T-cell (primary cell): ENCODE measurements at regions not wholly inside any gene's neighbourhood (a gene's known extent, or its start where the extent isn't known, plus 50 kb on each side); places are given as distances from the start of the nearest gene placed in this dataset.

Experiments used
- ATAC-seq, 4 experiments: fragments of 200-7000 bp in 3 of 4; fragments of 150-1000 bp in 1 of 4; cut with Tn5 transposase; replicated peaks in 1 of 4; 1 replicate in 3 of 4; 2 replicates in 1 of 4; pipeline ENCODE4 v1.10.0; 2021; ENCODE audit warnings: moderate library complexity in 3 of 4, mild to moderate bottlenecking in 2 of 4, moderate number of reproducible peaks in 1 of 4
- CTCF ChIA-PET, 2 donors: fragments of 300-600 bp; sonication (Branson Sonifier 250); formaldehyde crosslinking; loops; one replicate each; lab custom pipeline; 2022; ENCODE audit warnings: antibody characterized with exemption in 2 of 2; lab: Charles Lee
- POLR2A ChIA-PET, 2 donors: fragments of 300-600 bp; sonication (Branson Sonifier 250); formaldehyde crosslinking; loops; one replicate each; lab custom pipeline; 2022; ENCODE audit warnings: antibody characterized with exemption in 2 of 2; lab: Charles Lee
- DNase-seq, 35 experiments: peaks; one replicate each; pipeline versions ENCODE4 v3.0.0 to v3.0.0-alpha.2; 2013 to 2023
- H3K27ac ChIP-seq: one replicate; pipeline ENCODE4 v1.5.1; 2013; ENCODE audit warnings: low read length
- H3K27me3 ChIP-seq, 2 experiments: replicated peaks in 1 of 2; 1 replicate in 1 of 2; 2 replicates in 1 of 2; pipeline versions ENCODE4 v1.6.1 to v1.7.0; 2013; ENCODE audit warnings: low read length in 1 of 2, mixed read lengths in 1 of 2; ENCODE audit not compliant: control insufficient read depth in 2 of 2, insufficient read depth in 2 of 2; ENCODE audit errors: extremely low read depth in 1 of 2
- H3K36me3 ChIP-seq, 2 donors: 1 replicate in 1 of 2; 2 replicates in 1 of 2; pipeline versions ENCODE4 v1.6.1 to v1.7.0; 2013; ENCODE audit warnings: low read length in 1 of 2; ENCODE audit not compliant: control insufficient read depth in 2 of 2, insufficient read depth in 1 of 2; ENCODE audit errors: extremely low read depth in 1 of 2
- H3K4me1 ChIP-seq, 2 experiments: 1 replicate in 1 of 2; 2 replicates in 1 of 2; pipeline versions ENCODE4 v1.6.1 to v1.7.0; 2013; ENCODE audit warnings: low read length in 2 of 2, mixed read lengths in 1 of 2; ENCODE audit not compliant: insufficient read depth in 2 of 2, control insufficient read depth in 1 of 2; ENCODE audit errors: extremely low read depth in 1 of 2
- H3K4me3 ChIP-seq, 2 donors: 1 replicate in 1 of 2; 2 replicates in 1 of 2; pipeline versions ENCODE4 v1.5.1 to v1.7.0; 2013; ENCODE audit warnings: mild to moderate bottlenecking in 2 of 2, low read length in 1 of 2, moderate library complexity in 1 of 2; ENCODE audit not compliant: control insufficient read depth in 1 of 2; ENCODE audit errors: extremely low read depth in 1 of 2
- H3K9me3 ChIP-seq: 2 replicates; pipeline ENCODE4 v1.7.0; 2013
- H3K27ac Mint-ChIP-seq, 2 donors: one replicate each; pipeline ENCODE4 v1.8.0; 2020 to 2021; ENCODE audit warnings: mild to moderate bottlenecking in 2 of 2, mixed read lengths in 2 of 2
- H3K27me3 Mint-ChIP-seq, 2 donors: one replicate each; pipeline ENCODE4 v1.8.0; 2021 to 2022; ENCODE audit warnings: mixed read lengths in 2 of 2
- H3K36me3 Mint-ChIP-seq: one replicate; pipeline ENCODE4 v1.8.0; 2021; ENCODE audit warnings: mixed read lengths
- H3K4me1 Mint-ChIP-seq, 3 donors: one replicate each; pipeline ENCODE4 v1.8.0; 2020 to 2022; ENCODE audit warnings: mixed read lengths in 3 of 3, mild to moderate bottlenecking in 1 of 3
- H3K4me3 Mint-ChIP-seq, 3 donors: one replicate each; pipeline ENCODE4 v1.8.0; 2020 to 2022; ENCODE audit warnings: mild to moderate bottlenecking in 3 of 3, mixed read lengths in 3 of 3, moderate library complexity in 3 of 3
- H3K9me3 Mint-ChIP-seq, 3 donors: one replicate each; pipeline ENCODE4 v1.8.0; 2020 to 2022; ENCODE audit warnings: mixed read lengths in 3 of 3
- WGBS: methylation state at CpG from one replicate; pipeline ENCODE4 v1.1.5; 2013; ENCODE audit warnings: missing lambda C conversion rate; ENCODE audit not compliant: insufficient coverage; 5-methylcytosine and 5-hydroxymethylcytosine counted together

- Histone ChIP-seq H3K4me3 (no peak overlapping the region), H3K36me3 (no peaks in the 10 kb centered on the region), H3K9me3 (no peaks in the 10 kb centered on the region), H3K4me1 (no peaks in the 10 kb centered on the region), H3K27ac (no peak overlapping the region), H3K27me3 (peaks cover 0 to 3% of the 10 kb centered on the region in 2 experiments)
- no peaks in the 10 kb centered on the region for H3K36me3 Mint-ChIP-seq
- no peak overlapping the region for H3K4me3 Mint-ChIP-seq
- peaks cover 2 to 4% (median 3%) of the 10 kb centered on the region in 3 donors for H3K9me3 Mint-ChIP-seq
- peaks cover 0 to 2% of the 10 kb centered on the region in 2 donors for H3K27me3 Mint-ChIP-seq
- H3K27ac Mint-ChIP-seq: no peak overlapping the region
- POLR2A ChIA-PET: no interaction called here
- H3K4me1 Mint-ChIP-seq: no peaks in the 10 kb centered on the region
- DNase-seq (no peak), ATAC-seq (no peak)
- CTCF ChIA-PET: no interaction called here
These were observed 472.6 kb downstream of the XPNPEP1 start for GRCh38 chr10:109450702-109451101.

GRCh38 chr10:109433434-109433833 lies 489.9 kb downstream of the XPNPEP1 start:
- POLR2A ChIA-PET: interaction anchor here in 1 of 2 donors (0.7 kb wide), 1 partner anchor 254 kb away, joined by 3 read pairs; no protein-coding TSS in a partner anchor
- Mint-ChIP-seq H3K4me1 (no peaks in the 10 kb centered on the region), H3K9me3 (peaks cover 0 to under 1% (median 0%) of the 10 kb centered on the region in 3 donors), H3K27me3 (no peaks in the 10 kb centered on the region), H3K36me3 (no peaks in the 10 kb centered on the region), H3K4me3 (no peak overlapping the region), H3K27ac (no peak overlapping the region)
- Histone ChIP-seq H3K27ac (no peak overlapping the region), H3K27me3 (no peaks in the 10 kb centered on the region), H3K4me1 (no peaks in the 10 kb centered on the region), H3K4me3 (no peak overlapping the region), H3K36me3 (no peaks in the 10 kb centered on the region), H3K9me3 (no peaks in the 10 kb centered on the region)
- DNase-seq (no peak), ATAC-seq (no peak)
- CTCF ChIA-PET: no interaction called here

DNA sequence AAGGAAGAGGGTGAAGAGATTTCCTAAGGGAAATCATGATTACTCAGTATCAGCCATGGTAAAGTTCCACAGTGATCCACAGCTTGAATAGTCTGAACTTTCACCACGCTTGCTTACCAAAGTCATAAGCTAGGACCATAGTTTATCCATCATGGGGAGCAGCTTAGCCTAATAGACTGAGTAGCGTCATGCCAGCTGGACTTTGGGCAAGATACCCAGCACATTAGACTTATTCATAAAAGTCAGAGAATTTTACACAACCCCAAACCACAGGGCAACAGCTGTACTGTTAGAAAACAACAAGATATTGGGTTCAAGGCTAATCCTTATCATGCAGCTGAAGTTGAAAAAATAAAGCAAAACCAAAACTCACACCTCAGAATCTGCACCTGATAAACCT lies 491.0 kb downstream of the XPNPEP1 start:
- no peaks in the 10 kb centered on the region for H3K4me1 Mint-ChIP-seq
- Histone ChIP-seq H3K27ac (no peak overlapping the region), H3K4me1 (no peaks in the 10 kb centered on the region), H3K36me3 (no peaks in the 10 kb centered on the region), H3K4me3 (no peak overlapping the region), H3K9me3 (no peaks in the 10 kb centered on the region), H3K27me3 (no peaks in the 10 kb centered on the region)
- H3K9me3 Mint-ChIP-seq: no peaks in the 10 kb centered on the region
- ATAC-seq (no peak), DNase-seq (no peak)
- no peaks in the 10 kb centered on the region for H3K36me3 Mint-ChIP-seq
- POLR2A ChIA-PET: no interaction called here
- H3K27ac Mint-ChIP-seq: no peak overlapping the region
- H3K27me3 Mint-ChIP-seq: no peaks in the 10 kb centered on the region
- 71% methylated on average over 2 of the region's 2 CpGs for WGBS
- CTCF ChIA-PET: interaction anchor here in 1 of 2 donors (0.6 kb wide), 1 partner anchor 13 kb away, joined by 4 read pairs; no protein-coding TSS in a partner anchor
- no peak overlapping the region for H3K4me3 Mint-ChIP-seq

GRCh38 chr10:109430799-109431198 lies 492.5 kb downstream of the XPNPEP1 start:
- no peak overlapping the region for H3K4me3 ChIP-seq
- no peaks in the 10 kb centered on the region for H3K27me3 ChIP-seq
- Mint-ChIP-seq H3K27me3 (no peaks in the 10 kb centered on the region), H3K4me3 (no peak overlapping the region), H3K4me1 (no peaks in the 10 kb centered on the region), H3K36me3 (no peaks in the 10 kb centered on the region), H3K9me3 (no peaks in the 10 kb centered on the region), H3K27ac (no peak overlapping the region)
- no peaks in the 10 kb centered on the region for H3K4me1 ChIP-seq
- ATAC-seq (no peak), DNase-seq (no peak)
- WGBS: no CpG with 5 or more reads among the region's 2 CpGs
- no peaks in the 10 kb centered on the region for H3K9me3 ChIP-seq
- H3K36me3 ChIP-seq: no peaks in the 10 kb centered on the region
- CTCF ChIA-PET: no interaction called here
- H3K27ac ChIP-seq: no peak overlapping the region
- POLR2A ChIA-PET: no interaction called here

DNA sequence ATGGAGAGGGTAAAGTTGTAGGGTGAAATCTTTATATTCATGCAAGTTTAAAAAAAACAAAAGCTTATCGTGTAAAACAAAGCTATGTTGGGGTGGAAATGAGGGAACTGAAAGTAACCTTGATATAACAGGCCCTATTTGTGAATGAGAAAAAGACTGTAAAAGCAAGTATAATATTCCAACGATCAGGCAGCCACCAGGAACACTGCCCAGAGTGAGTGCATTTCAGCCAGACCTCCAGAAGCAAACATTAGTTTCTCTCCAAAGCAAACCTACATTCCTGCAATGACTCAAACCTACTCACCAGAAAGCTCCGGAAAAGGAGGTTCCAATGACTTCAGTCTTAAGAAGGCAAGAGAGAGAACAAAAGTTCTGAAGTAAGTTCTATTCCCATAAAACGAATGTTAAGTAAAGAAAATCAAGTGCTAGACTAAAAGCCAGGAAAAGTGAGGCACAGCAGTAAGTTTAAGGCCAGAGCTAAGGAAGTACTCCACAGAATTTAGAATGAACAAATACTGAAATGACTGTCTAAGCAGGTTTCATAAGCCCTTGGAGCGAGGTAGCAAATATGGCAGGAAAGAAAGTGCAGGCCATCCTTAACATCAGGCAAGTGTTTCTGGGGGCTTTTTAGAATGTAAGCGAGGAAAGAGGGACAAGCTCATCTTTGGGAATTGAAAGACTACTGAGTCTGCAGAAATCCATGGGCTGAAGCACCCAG lies 493.1 kb downstream of the XPNPEP1 start:
- H3K9me3 ChIP-seq: no peaks in the 10 kb centered on the region
- 59% methylated on average over 3 of the region's 6 CpGs for WGBS
- no peaks in the 10 kb centered on the region for H3K36me3 Mint-ChIP-seq
- no peak overlapping the region for H3K4me3 Mint-ChIP-seq
- H3K27me3 ChIP-seq: no peaks in the 10 kb centered on the region
- POLR2A ChIA-PET: interaction anchor here in 1 of 2 donors (0.6 kb wide), 1 partner anchor 1900 kb away, joined by 3 read pairs; no protein-coding TSS in a partner anchor
- no peak for ATAC-seq
- H3K27ac ChIP-seq: no peak overlapping the region
- H3K4me3 ChIP-seq: no peak overlapping the region
- H3K27ac Mint-ChIP-seq: no peak overlapping the region
- H3K27me3 Mint-ChIP-seq: no peaks in the 10 kb centered on the region
- no peaks in the 10 kb centered on the region for H3K4me1 Mint-ChIP-seq
- H3K9me3 Mint-ChIP-seq: no peaks in the 10 kb centered on the region
- no peaks in the 10 kb centered on the region for H3K4me1 ChIP-seq
- DNase-seq: no peak
- no peaks in the 10 kb centered on the region for H3K36me3 ChIP-seq
- CTCF ChIA-PET: no interaction called here

GRCh38 chr10:109428775-109429491 lies 494.4 kb downstream of the XPNPEP1 start:
- POLR2A ChIA-PET: no interaction called here
- Mint-ChIP-seq H3K4me1 (no peaks in the 10 kb centered on the region), H3K9me3 (no peaks in the 10 kb centered on the region), H3K36me3 (no peaks in the 10 kb centered on the region), H3K27me3 (no peaks in the 10 kb centered on the region), H3K27ac (no peak overlapping the region), H3K4me3 (no peak overlapping the region)
- Histone ChIP-seq H3K27ac (no peak overlapping the region), H3K9me3 (no peaks in the 10 kb centered on the region), H3K36me3 (no peaks in the 10 kb centered on the region), H3K27me3 (no peaks in the 10 kb centered on the region), H3K4me3 (no peak overlapping the region), H3K4me1 (no peaks in the 10 kb centered on the region)
- ATAC-seq: no peak
- CTCF ChIA-PET: no interaction called here
- WGBS: 100% methylated on average over 2 of the region's 3 CpGs
- DNase-seq: no peak
